NCI-H2171 (cell line): ENCODE measurements at regions not wholly inside any gene's neighbourhood (a gene's known extent, or its start where the extent isn't known, plus 50 kb on each side); places are given as distances from the start of the nearest gene placed in this dataset.

ENCODE experiments used
- DNase-seq: peaks from one replicate; lab custom pipeline; 2025; lab: John Stamatoyannopoulos, UW

GRCh38 chr9:96183751-96184150 lies 118.2 kb downstream of the HSD17B3 start:
- no peak for DNase-seq

- DNase-seq, result no peak
Measured at GRCh38 chr9:96178153-96178552, 123.8 kb downstream of the HSD17B3 start.

DNA sequence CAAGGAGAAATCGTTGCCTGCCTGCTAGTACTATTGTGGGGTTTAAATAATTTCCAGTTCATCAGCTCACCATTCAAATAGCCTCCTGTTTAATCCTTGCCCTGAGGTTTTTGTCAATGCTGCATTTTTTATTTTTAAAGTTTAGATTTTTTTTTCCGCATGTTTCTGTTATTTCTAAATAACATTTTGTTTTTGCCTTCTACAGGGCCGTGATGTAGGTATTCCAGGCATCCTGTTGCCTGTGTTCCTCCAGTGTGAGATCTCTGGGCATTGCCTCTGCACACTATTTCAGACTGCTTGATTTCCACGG lies 124.3 kb downstream of the HSD17B3 start:
- DNase-seq, result no peak

DNA sequence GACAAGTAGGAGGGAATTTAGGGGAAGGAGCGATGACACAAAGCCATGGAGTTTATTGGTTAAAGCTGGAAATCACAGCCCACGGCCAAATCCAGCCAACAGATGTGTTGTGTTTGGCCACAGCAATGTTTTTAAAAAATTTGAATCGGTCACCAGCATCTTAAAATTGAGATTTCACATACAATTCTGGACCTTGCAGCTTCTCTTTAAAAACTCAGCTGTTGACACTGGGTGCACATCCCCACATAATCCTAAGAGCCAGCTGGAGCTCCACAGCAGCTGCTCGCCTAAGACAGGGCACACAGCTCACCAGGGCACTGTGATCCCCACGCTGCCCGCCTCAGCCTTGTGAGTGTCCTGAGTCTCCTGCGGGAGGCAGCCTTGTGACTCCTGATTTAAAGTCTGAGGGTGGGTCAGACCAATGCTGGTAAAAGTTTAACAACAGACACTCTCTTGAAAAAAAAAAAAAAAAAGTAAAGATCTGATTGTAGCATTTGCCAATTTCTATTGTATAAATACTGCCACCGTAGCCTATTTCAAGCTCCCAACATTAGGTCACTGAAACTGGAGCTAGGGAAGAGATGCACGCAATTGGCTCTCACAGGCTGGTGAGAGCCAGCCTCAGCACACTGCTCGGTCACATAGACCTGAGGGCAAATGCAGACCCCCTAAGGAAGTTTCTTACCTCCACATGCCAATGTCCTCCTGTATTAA lies 124.8 kb downstream of the HSD17B3 start:
- DNase-seq, result no peak

DNA sequence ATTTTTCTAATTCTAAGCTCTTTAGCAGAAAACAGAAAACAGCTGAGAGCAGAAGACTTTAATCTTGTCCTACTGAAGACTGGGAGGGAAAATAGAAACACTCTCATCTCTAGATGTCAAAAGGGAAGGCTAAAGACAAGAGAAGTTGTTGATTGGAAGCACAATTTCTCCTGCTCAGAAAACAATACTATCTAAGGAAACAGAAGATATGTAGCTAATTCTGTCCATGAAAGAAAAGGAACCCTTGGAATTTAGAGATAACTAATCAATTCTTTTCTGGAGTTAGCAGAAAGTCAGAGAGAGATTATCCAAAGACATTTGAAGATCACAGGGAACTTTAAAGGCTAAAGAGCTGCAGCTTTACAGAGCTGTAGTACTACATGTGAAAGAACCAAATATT lies 126.2 kb downstream of the HSD17B3 start:
- DNase-seq, result no peak

DNA sequence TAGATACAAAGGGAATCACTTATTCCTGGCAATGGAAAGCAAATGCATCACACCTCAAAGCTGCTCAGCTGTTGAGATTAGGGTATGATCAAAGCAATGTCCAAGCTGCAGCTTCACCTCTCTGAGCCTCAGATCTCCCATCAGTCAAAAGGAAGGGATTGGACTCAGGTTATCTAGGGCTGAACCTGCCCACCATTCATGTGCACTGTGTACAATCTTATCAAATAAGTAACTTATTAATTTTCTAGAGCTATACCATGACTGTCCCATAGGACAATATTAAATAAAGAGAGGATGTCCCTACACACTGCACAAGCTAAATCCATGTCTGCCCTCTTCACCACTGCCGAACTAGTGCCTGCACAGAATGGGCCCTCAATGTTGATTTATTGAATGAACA lies 127.0 kb downstream of the HSD17B3 start:
- DNase-seq, result no peak

DNA sequence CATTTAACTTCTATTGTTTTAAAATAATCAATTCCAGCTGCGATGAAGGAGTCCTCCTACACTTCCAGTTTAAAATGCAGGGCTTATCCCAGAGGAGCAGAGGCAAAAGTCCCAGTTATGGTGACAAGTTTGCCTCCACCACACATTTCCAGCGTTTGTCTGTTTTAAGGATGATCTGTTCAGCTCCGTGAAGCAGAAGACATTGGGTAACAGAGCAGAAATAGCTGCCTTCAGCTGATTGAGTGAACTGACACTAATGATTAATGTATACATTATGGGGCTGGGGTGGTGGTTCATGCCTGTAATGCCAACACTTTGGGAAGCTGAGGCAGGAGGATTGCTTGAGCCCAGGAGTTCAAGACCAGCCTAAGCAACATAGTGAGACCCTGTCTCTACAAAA lies 127.6 kb downstream of the HSD17B3 start:
- no peak for DNase-seq

GRCh38 chr9:96173640-96174039 lies 128.3 kb downstream of the HSD17B3 start:
- DNase-seq, result no peak

- no peak for DNase-seq
Measured at GRCh38 chr9:96172797-96173196, 129.2 kb downstream of the HSD17B3 start.

- no peak for DNase-seq
Measured at GRCh38 chr9:96171728-96172127, 130.2 kb downstream of the HSD17B3 start.

- no peak for DNase-seq
Measured at GRCh38 chr9:96169901-96170300, 132.1 kb downstream of the HSD17B3 start.

GRCh38 chr9:96169484-96169883 lies 132.5 kb downstream of the HSD17B3 start:
- no peak for DNase-seq

DNA sequence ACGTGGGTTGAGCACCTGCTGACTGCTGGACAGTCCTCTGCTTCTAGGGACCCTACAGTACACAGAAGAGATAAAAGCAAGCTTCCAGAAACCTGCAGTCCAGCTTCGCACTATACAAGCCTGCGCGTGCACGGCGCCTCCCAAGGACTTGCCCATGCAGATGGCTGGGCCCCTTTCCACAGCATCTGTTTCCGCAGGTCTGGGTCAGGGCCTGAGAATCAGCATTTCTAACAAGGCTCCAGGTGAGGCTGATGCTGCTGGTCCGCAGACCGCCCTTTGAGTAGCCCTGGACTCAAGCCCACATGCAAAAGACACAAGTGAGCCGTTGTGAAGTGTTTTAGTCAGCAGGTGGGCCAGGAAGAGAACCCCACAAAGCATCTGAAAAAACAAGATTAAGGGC lies 133.1 kb downstream of the HSD17B3 start:
- DNase-seq, result no peak

- DNase-seq, result no peak
Measured at GRCh38 chr9:96167011-96167410, 135.0 kb downstream of the HSD17B3 start.

DNA sequence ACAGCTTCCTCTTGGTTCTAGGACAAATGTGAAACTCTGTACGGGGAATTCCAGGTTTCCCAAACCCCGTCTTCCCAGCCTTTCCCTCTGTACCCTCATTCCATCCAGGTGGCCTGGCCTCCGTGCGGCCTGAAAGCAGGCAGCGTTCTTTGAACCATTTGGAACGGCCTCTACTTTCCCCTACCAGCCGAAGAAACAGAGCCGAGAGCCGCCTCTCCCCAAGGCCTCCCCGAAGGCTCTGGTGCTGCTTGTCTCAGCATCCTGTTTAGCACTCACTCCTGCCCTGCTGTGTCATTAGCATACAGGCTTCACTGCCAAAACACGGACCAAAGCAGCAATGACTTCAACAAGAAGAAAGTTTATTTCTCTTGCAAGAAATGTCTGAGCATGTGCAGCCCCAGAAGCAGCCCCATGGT lies 137.7 kb downstream of the HSD17B3 start:
- no peak for DNase-seq

GRCh38 chr9:96163712-96164111 lies 138.3 kb downstream of the HSD17B3 start:
- DNase-seq, result no peak

DNA sequence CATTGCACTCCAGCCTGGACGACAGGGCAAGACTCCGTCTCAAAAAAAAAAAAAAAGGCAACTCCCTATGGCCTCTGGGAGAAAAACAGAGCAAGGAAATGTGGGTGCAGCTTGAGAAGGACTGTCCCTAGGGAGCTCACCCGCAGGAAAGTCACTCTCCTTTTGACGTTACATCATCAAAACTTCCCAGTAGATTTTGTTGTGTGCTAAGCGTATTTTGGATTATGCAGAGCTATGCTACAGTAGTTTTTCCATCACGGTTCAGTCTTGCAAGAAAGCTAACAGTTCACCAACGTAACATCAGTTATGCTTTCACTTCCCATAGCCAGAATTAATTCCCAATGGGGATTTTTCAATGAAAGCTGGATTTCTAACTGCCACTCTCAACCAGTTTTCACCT lies 138.8 kb downstream of the HSD17B3 start:
- DNase-seq, result no peak

- DNase-seq, result no peak
Measured at GRCh38 chr9:96161819-96162218, 140.2 kb downstream of the HSD17B3 start.

- DNase-seq, result no peak
Measured at GRCh38 chr9:96160866-96161265, 141.1 kb downstream of the HSD17B3 start.

DNA sequence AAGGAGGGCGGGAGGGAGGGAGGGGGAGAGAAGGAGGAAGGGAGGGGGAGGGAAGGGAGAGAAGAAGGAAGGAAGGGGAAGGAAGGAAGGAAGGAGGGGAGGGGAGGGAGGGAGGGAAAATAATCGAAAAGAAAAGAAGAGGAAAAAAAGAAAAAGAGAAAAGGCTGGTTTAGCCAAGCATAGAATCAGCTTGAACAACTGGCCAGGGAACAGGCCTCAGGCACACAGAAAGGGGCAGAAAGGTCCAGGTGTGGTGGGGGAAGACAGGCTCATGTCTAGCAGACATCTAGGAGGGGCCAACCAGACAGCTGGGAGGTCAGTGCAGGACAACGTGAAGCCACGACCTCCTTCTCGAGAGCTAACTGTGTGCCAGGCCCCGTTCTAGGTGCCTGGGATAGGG lies 141.8 kb downstream of the HSD17B3 start:
- DNase-seq, result no peak

GRCh38 chr9:96159596-96159995 lies 142.4 kb downstream of the HSD17B3 start:
- DNase-seq, result no peak

GRCh38 chr9:96158909-96159575 lies 142.9 kb downstream of the HSD17B3 start:
- DNase-seq, result no peak

DNA sequence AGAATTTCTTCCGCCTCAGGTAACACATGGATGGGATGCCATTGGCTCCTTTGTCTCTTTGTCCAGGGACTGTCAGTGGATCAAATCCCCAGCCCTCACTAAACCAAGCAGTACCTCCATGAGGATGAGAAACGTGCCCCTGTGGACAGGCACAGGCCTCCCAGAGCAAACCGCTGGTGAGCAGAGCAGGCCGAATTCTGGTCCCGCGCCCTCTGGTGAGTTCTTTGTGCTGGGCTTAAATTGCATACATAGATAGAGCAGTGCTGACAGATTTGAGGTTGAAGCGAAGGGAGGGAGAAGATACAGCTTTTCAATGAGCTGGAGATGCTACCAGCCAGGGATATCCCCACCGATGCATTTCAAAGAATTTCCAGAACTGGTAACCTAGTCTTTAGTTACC lies 143.8 kb downstream of the HSD17B3 start:
- no peak for DNase-seq

DNA sequence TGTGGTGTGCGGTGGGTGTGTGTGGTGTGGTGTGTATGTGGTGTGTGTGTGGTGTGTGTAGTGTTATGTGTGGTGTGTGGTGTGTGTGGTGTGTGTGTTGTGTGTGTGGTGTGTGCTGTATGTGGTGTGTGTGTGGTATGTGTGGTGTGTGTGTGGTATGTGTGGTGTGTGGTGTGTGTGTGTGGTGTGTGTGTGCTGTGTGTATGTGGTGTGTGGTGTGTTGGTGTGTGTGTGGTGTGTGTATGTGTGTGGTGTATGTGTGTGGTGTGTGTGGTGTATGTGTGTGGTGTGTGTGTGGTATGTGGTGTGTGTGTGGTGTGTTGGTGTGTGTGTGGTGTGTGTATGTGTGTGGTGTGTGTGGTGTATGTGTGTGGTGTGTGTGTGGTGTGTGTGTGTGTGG lies 144.3 kb downstream of the HSD17B3 start:
- no peak for DNase-seq
